Mammary epithelial cell (primary cell): ENCODE measurements at regions not wholly inside any gene's neighbourhood (a gene's known extent, or its start where the extent isn't known, plus 50 kb on each side); places are given as distances from the start of the nearest gene placed in this dataset.

Source experiments
- CTCF ChIP-seq, 2 donors: IDR thresholded peaks in 1 of 2; conservative IDR thresholded peaks in 1 of 2; 2 replicates each; pipeline ENCODE4 v1.5.1; 2011 to 2012; ENCODE audit warnings: inconsistent platforms in 2 of 2, low read length in 2 of 2, mild to moderate bottlenecking in 2 of 2, control low read depth in 1 of 2, low read depth in 1 of 2; ENCODE audit not compliant: insufficient read depth in 1 of 2; ENCODE audit errors: extremely low read depth in 1 of 2
- EZH2 ChIP-seq: IDR thresholded peaks from 2 replicates; pipeline ENCODE4 v1.6.1; 2012; ENCODE audit warnings: low read length, inconsistent platforms, borderline replicate concordance

DNA sequence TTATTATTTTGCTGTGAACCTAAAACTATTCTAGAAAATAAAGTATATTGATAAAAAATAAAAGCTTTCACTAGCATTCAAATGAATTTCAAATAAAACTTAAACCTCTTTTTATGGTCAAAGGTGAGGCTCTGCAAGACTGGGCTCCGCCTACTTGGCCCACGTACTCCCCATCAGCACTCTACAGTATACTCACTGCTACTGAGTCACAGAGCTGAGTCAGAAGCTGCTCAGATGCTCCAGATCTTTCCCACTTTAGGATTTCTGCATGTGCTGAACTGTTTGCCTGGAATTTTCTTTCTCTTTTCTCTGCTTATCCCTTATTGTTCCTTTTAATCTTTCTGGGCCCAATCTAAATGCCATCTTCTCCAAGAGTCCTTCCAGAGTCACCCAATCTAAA is 331.9 kb upstream of the CCNG1 start:
- TF ChIP-seq CTCF (conservative IDR thresholded peaks at IDR 0.05 in 1 of 2, IDR thresholded peaks at IDR 0.05 in 1 of 2; ENCODE audit: extremely low read depth in 1 of 2, insufficient read depth in 1 of 2, low read depth in 1 of 2, low read length in 2 of 2) (no peak), EZH2 (no peak)
